A172 (cell line): ENCODE measurements at regions not wholly inside any gene's neighbourhood (a gene's known extent, or its start where the extent isn't known, plus 50 kb on each side); places are given as distances from the start of the nearest gene placed in this dataset.
"Not testable (repeated sequence)": the region's sequence is repeated elsewhere in the genome, so short reads cannot be mapped to it uniquely, and the experiment has no call there.

ENCODE experiments used
- DNase-seq: peaks from one replicate; pipeline ENCODE4 v3.0.0-alpha.2; 2015; ENCODE audit warnings: low spot score

DNA sequence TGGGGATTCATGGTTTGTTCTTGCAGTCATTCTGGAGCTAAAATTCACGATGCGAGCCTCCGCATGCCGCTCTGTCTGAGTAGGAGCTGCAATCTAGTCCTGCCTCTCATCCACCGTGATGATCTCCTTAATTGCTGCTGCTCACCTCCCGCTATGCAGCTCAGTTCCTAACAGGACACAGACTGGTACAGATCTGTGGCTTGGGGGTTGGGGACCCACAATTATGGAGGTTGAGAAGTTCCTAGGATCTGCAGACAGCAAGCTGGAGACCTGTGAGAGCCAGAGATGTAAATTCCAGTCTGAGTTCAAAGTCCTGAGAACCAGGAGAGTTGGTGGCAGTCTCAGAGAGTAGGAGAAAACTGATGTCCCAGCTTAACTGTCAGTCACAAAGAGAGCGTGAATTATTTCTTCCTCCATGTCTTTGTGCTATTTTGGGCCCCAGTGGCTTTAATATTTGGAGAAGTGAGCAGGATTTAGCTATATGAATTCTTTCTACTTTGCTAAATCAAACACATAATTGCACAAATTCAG lies 378.7 kb upstream of the MAN1A1 start:
- DNase-seq, result no peak

DNA sequence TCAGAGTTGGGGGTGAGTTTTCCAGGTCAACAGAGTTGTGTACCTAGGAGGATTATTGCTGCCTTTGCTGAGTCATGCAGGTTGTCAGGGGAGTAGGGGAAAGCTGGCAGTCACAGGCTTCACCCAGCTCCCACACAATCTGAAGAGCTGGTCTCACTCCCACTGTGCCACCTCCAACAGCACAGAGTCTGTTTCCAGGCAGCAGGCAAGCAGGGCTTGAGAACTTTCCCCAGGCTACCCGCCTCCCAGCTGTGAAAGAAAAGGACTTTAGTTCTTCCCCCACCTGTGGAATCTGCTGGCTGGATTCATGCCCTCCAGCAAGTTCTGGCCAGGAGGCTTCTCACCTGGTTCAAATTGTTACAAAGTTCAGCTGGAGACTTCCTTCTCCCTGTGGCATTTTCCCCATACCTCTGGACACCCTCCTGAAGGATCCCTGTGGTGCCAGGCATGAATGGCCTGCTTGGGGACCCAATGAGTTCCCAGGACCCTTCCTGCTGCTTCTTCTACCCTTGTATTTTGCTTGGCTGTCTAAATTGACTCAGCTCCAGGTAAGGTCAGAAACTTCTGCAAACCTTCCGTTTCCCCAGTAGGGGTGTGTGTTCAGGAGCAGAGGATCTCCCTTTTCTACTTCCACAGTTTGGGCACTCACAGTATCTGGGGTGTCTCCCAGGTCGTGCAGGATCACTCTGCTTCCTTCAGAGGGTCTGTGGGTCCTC lies 378.1 kb upstream of the MAN1A1 start:
- DNase-seq, result no peak

DNA sequence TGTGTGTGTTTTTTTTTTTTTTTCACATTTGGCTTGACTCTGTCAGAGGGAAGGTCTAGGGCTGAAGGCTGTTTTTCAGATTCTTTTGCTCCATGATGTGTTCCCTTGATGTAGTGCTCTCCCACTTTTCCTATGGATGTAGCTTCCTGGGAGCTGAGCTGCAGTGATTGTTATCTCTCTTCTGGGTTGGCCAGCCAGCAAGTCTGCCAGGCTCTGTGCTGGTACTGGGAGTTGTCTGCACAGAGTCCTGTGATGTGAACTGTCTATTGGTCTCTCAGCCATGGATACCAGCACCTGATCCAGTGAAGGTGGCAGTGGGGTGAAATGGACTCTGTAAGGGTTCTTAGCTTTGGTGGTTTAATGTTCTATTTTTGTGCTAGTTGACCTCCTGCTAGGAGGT lies 377.4 kb upstream of the MAN1A1 start:
- DNase-seq, result not testable (repeated sequence)

DNA sequence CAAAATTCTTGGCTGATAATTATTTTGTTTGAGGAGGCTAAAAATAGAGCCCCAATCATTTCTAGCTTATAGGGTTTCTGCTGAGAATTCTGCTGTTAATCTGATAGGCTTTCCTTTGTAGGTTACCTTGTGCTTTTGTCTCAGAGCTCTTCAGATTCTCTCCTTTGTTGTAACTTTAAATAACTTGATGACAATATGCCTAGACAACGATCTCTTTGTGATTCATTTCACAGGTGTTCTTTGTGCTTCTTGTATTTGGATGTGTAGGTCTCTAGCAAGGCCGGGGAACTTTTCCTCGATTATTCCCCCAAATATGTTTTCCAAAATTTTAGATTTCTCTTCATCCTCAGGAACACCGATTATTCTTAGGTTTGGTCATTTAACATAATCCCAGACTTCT lies 376.5 kb upstream of the MAN1A1 start:
- DNase-seq, result no peak

DNA sequence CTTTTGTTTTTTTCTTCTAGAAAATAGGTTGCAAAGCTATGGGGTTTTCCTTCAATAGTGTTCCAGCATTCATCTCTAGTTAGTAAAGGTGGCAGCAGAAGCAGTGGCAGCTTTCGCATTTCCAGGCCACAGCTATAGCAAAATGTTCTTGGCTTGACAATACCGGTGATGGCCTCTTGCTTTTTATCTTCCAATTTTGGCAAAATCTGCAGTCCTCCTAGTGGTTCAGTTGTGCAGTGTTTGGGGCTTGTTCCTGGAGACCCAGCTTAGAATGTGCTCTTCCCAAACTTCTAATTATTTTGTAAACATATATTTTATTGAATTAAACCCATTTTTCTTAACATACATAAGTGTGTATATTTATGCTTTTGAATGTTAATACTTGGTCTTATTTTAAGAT lies 370.6 kb upstream of the MAN1A1 start:
- DNase-seq, result no peak

DNA sequence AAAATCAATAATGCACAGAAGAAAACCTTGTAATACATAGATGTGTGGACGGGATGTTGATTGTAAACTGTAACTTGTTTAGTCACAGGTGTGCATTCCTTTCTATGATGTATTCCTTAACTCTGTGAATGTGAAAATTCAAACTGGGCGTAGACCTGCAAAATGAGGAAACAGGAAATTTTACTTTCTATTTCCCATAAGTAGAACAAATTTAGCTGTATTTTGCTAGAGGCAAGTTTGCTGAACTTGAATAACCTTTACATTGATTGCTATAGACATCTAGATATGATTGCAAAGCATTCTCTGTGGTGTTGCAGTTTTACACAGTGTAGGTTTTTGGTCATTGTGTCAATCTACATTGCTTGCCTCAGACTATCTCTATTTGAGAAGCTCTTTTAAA lies 368.4 kb upstream of the MAN1A1 start:
- DNase-seq, result no peak

DNA sequence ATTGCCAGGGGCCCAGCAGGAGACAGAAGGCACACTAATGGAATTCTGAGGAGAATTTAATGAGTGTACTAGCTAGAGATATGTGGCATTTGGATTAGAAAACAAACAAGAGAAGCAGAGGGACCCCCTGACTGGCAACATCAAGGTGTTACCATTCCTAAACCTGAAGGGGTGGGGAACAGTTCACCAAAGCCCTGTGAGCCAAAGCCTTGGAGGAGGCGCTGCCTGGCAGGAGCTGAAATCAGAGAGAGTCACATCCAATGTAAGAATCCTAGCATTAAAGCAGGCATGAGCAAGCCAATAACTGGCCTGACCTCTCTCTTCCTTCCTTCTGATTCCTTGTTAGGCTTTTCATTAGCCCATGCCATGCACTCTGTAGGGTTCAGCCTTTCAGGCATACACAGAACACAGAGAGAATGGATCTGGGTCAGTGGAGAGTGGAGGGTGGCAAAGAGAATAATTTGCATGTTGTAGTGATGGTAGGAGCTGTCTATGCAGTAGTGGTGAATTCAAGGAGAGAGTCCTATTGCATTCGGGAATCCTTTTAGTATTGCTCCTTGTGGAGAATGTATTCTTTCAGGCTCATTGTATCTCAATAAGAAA lies 367.2 kb upstream of the MAN1A1 start:
- no peak for DNase-seq

DNA sequence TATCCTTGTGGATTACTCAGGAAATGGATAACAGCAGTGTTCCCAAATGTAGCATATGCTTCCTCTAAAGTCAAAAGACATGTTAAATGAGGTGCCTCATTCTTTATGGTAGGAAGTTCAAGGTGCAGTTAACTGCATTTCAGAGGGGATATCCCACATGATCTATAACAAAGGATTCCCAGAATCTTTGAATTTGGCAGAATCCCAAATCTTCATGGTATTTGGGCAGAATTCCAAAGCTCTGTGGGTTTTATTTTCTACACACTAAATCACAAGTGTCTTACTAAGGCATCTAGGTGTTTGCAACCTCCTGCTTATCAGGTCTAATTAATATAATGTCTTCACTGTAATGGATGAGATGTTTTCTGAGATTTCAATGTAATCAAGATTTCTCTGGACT lies 364.3 kb upstream of the MAN1A1 start:
- DNase-seq, result no peak

DNA sequence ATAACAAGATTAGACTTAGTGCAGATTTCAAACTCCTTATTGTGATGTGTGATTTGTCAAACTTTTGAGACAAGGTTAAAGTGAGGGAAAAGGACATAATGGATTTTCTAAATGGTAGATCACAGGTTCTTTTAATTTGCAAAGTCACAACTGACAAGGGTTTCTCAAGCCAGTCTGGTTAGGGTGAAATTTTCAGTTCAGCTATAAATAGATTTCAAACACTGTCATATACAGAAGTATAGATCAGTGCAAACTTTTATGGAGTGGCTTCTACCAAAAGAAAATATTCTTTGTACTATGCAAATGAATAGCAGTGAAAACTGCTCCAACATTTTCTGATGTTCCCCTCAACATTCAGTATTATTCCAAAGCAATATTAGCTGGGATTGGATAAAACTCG lies 337.1 kb upstream of the MAN1A1 start:
- DNase-seq, result no peak

DNA sequence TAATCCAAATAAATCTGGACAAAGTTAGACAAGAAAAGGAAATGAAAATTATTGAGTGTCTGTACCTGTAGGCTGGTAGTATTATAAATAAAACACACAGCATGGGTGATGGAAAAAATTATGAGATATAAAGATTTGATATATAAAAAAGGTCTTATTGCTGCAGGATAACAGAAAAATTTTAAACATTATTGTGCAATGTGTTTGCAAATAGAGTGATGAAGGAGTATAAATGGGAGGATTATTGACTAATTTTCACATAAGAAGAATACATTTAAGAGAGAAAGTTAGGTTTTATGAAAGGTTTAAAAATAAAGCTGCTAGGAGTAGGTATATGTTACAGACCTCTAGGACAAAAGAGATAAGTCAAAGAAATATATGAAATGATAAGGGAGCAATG lies 336.7 kb upstream of the MAN1A1 start:
- no peak for DNase-seq

DNA sequence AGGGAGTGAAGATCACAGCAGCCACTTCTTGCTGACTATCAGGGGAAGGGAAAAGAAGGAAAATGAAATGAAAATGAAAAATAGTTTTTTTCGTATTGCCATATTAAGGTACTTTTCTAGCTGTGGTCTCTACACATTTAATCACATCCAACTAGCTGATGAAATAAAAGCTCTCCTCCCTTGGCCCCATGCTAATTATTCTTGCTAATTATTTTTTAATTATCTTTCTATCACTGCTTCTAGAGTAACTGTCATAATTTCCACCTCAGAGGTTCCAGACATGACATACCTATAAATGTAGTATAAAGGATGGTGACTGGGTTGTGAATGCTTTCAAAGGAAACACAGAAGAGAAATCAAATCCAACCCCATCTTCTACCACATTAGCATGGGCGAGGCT lies 334.1 kb upstream of the MAN1A1 start:
- no peak for DNase-seq

DNA sequence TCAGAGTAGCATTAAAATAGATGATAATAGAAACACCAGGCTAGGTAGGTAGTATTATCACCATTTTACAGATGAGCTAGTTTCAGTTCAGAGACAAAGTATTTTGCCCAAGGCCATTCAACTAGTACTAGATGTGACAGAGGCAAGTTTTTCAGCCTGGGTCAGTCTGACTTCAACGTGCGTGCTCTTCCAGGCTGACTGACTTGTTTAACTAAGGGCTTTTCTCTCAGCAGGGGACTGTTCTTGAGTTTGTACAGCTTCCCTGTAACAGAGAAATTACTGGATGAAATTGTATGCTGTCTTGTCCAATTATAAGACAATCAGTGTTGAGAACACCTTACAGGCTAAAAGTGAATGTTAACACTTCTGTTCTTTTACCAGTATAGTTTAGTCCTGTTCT lies 333.5 kb upstream of the MAN1A1 start:
- DNase-seq, result no peak

DNA sequence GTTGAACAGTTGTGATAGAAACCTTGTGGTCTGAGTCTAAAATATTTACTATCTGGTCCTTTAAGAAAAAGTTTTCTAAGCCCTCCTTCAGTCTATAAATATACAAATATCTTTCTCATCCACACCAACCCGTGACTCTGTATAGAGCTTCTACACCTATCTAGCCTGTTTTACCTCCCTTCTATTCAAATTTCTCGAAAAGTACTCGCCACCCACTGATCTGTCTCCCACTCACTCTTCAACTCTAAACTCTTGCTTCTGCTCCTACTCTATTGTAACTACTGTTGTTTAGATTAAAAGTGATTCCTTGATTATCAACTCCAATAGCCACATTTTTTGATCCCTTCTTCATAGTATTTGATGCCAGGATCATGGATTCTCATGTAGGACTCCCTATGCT lies 329.4 kb upstream of the MAN1A1 start:
- no peak for DNase-seq

DNA sequence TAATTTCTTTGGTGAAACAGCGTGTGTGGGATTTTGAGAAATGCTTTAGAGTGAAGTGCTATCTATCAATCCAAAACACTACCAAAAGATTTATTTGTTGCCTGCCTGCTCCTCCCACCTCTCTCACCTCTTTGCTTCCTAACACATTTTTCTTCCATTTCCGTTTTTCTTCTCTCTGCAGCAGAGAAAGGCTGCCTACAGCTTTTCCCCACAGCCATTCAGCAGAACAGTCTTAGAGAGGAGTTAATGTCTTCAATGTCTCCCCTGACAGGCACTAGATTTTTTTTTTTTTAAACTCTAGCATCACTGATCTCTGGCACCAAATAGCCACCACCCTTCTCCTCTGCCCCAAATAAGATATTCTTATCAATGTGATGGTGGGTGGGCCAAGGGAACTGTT lies 327.8 kb upstream of the MAN1A1 start:
- DNase-seq, result no peak

DNA sequence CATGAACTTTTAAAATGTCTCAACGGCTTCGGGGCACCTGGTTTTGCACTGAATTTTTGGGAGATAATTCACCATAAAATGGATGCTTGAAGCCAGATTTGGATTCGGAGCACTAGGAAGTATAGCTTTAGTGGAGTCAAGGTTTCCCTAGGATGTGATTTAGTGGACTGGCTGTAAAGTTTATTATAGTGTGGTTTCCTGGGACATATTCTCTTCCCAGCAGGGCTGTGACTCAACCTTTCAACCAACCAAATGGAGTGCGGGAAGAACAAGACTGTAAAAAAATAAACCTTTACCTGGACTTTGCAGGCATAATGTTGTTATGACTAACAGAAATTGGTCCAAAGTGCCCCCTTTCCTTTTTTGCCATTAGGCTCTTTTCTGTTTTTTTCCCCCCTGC lies 327.4 kb upstream of the MAN1A1 start:
- DNase-seq, result peak; percentile 14

DNA sequence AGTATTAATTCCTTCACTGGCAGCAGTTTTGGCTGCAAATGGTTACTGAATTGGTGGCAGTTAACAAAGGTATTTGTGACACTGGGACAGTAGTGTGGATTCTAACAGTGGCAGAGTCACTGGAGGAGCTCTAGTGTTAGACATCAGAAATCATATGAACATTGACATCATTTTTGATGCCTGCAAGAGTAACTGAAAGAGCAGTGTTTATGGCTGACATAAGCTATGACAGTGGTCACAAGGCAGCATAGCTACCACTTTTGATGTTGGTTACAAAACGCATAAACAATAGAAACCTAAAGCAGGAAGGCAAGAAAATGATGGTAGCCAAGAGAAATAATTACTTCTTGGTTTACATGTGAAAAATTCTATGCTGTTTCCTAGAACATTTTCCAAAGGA lies 326.7 kb upstream of the MAN1A1 start:
- DNase-seq, result no peak

DNA sequence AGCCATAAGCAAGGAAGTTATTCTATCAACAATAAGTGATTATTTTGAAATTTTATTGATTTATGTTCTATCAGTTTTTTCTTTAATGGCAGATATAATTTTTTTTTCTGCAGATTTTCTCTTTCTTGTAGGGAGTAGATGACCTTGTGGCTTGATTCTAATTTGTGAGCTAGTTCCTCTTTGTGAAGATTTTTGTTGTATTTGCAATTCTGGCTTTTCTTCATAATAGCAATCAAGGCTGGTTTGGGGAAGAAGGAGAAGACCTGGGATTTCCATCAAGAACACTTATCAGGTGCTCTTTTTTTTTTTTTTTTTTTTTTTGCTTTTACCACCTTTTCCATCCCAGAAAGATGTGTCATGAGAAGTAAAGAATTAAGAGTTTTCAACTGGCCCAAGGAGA lies 324.2 kb upstream of the MAN1A1 start:
- DNase-seq, result no peak

DNA sequence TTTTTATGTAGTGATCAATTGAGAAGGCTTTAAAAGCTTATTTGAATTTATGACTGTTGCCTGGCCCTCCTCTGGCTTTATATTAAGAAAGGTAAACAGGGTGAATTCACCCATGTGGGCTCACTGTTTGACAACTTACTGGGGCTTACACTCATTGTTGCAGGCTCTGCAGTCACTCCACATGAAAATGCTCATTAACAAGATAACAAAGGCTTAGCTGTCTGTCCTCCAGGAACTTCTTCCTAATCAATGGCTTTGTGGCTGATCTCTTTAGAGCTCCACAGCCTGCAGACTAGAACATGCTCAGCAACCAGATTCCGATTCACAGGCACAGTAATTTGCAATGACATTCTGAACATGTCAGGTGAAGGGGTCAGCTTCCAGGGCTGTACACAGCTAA lies 323.2 kb upstream of the MAN1A1 start:
- DNase-seq, result no peak

DNA sequence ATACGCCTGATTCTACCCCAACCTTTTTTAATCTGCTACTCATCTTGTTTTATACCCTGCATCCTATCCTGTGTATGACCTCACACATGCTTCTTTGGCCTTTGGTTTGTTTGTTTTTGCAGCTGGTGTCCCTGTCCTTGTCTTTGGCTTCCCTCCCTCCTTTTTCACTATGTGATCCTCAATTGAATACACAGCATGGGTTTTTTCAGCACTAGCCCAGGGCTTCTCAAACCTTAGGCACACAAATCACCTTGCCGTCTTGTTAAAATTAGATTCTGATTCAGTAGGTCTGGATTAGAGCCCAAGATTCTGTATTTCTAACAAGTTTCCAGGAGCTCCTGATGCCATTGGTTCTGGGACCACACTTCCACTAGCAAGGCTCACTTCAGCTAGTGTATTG lies 321.5 kb upstream of the MAN1A1 start:
- DNase-seq, result no peak

DNA sequence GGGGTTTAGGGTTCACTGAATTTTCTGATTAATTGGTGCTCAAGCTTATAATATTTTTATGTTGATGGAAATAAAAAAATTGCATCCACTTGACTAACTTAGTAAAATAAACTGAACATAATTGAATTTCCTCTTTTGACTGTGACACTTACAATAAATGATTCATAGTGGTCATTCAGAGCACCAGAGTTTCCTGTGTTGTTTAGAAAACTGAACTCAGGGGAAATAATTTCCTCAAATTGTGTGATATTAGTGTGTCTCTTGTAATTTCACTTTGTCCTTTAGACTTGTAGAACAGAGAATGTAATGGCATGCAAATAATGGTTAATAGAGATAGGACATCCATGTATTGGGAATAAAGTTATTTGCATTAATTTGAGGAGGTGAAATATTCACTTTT lies 319.7 kb upstream of the MAN1A1 start:
- no peak for DNase-seq

DNA sequence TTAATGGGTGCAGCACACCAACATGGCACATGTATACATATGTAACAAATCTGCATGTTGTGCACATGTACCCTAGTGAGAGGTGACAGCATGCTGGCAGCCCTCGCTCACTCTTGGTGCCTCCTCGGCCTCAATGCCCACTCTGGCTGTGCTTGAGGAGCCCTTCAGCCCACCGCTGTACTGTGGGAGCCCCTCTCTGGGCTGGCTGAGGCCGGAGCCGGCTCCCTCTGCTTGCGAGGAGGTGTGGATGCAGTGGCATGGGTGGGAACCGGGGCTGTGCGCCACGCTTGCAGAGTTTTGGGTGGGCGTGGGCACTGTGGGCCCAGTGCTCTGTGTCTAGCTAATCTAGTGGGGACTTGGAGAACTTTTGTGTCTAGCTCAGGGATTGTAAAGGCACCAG lies 315.9 kb upstream of the MAN1A1 start:
- not testable (repeated sequence) for DNase-seq

DNA sequence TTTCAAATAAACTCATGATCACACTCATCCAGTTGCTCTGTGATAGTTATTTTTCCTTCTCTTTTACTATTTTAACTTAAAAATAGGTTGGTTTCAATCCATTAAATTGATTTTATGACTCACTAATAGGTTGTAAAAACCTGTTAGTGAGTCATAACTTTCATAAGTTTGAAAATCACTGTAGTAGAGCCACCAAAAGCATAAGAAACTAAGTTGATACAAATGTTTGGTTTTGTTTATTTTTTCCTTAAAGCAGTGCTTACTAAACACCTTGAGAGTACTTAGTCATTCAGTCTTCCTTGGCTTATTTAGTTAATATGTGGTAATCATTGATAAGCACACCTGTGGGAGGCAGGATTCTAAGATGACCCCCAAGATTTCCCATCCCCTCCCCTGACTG lies 312.1 kb upstream of the MAN1A1 start:
- no peak for DNase-seq

DNA sequence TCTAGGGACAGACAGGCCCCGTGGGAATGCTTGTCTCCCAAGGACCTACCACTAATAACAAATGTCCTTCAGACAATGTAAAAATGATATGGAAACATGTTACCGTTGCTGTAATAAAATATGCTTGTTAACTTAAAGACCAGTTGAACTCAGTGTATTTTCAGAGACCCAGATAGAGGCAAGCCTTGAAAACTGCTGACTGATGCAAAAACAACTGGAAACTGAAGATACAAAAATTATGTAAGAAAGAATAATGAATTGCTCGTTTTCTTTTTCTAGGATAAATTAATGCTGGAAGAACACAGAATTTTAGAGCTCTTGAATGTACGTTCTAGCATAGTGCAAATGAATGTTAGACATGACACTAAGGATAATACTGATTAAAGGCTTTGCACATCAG lies 311.5 kb upstream of the MAN1A1 start:
- no peak for DNase-seq

DNA sequence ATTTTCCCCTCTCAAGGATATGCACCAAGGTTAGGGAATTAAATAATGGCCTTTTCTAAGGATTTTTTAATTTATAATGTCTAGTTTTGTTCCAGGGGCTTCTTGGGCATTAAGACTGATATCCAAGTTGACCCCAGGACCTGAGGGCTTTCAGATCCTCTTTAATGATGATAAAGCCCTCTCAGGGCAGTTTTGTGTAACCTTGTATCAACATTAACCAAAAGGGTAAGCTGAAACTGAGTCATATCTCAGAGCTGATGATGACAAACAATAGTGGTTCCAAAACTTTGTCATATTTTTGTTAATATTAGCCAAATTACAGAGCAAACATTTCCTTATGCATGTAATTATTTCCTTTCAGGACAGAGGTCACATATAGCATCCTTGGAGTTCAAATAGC lies 309.4 kb upstream of the MAN1A1 start:
- DNase-seq, result no peak
